HTR-8/SVneo (cell line): ENCODE measurements at regions not wholly inside any gene's neighbourhood (a gene's known extent, or its start where the extent isn't known, plus 50 kb on each side); places are given as distances from the start of the nearest gene placed in this dataset.
A peak's percentile ranks its signal among the peaks of the same experiment; 100 is the strongest.
"Not testable (repeated sequence)": the region's sequence is repeated elsewhere in the genome, so short reads cannot be mapped to it uniquely, and the experiment has no call there.

Experiments
- DNase-seq: peaks from one replicate; pipeline ENCODE4 v3.0.0; 2011; ENCODE audit warnings: low spot score, mixed read lengths; ENCODE audit not compliant: insufficient read length
- FAIRE-seq: peaks from 2 replicates; lab custom pipeline; 2011; peaks lifted over from hg19 to GRCh38; lab: Jason Lieb, UNC

GRCh38 chr16:16552819-16553340 is 173.9 kb downstream of the NPIPA7 start:
- peak; percentile 13 for FAIRE-seq
- DNase-seq: not testable (repeated sequence)

GRCh38 chr16:16559179-16559740 is 180.3 kb downstream of the NPIPA7 start:
- DNase-seq, FAIRE-seq: not testable (repeated sequence)

- FAIRE-seq, DNase-seq: not testable (repeated sequence)
These were observed 182.6 kb downstream of the NPIPA7 start for GRCh38 chr16:16561532-16561931.

- not testable (repeated sequence) for FAIRE-seq, DNase-seq
These were observed 185.0 kb downstream of the NPIPA7 start for GRCh38 chr16:16563962-16564361.

DNA sequence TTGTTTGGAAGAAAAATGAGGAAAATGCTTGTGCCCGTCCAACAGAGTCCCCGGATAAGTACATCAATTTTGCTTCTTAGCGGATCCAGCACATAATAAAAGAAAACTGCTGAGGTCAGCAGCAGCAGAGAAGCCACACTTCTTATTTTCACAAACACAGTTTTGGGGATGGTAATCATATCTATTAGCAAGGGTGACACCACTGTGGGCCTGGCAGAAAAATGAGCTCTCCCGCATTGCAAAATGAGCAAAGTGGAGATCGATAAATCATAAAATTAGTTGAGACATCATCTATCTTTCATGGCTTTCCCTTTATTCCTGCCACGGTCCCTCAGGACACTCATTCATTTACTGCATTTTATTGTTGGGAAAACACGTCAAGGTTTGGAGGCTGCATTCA is 186.4 kb downstream of the NPIPA7 start:
- FAIRE-seq, DNase-seq: not testable (repeated sequence)

GRCh38 chr16:16570055-16570454 is 191.1 kb downstream of the NPIPA7 start:
- FAIRE-seq, DNase-seq: not testable (repeated sequence)

DNA sequence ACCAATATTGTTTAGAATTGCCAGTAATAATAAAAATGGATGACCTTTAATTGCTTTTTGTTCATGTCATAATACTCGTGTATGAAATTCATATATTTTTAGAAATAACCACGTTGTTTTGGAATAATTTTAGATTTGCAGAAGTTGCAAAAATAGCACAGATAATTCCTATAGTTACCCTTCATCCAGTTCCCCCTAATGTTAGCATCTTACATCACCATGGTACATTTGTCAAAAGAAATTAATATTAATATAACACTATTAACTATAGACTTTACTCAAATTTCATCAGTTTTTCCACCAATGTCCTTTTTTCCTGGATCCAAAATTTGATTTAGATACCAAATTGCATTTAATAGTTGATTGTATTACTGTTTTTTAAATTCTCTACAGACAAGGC is 191.9 kb downstream of the NPIPA7 start:
- not testable (repeated sequence) for FAIRE-seq, DNase-seq

GRCh38 chr16:16572130-16572774 is 193.3 kb downstream of the NPIPA7 start:
- FAIRE-seq, DNase-seq: not testable (repeated sequence)

GRCh38 chr16:16577062-16577461 is 198.1 kb downstream of the NPIPA7 start:
- not testable (repeated sequence) for FAIRE-seq, DNase-seq

DNA sequence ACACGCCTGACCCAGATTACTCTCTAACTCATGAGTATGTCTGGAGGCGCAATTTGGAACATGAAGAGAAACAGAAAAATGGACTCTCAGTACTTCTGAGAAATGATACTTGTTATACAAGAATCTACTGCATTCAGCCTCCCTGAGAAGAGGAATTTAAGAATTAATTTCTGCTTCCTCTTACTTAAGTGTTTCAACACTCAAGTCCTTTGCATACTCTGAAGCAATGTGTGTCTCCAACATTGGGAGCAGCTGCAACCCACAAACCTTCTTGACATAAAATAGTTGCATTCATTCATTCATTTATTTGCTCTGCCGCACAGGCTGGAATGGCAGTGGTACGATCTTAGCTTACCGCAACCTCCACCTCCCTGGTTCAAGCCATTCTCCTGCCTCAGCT is 199.8 kb downstream of the NPIPA7 start:
- no peak for FAIRE-seq
- DNase-seq: no peak

GRCh38 chr16:16582916-16583315 is 204.0 kb downstream of the NPIPA7 start:
- not testable (repeated sequence) for DNase-seq, FAIRE-seq

- FAIRE-seq, DNase-seq: not testable (repeated sequence)
These were observed 207.2 kb downstream of the NPIPA7 start for GRCh38 chr16:16586073-16586651.

GRCh38 chr16:16586969-16587368 is 208.0 kb downstream of the NPIPA7 start:
- DNase-seq, FAIRE-seq: not testable (repeated sequence)

GRCh38 chr16:16588436-16588835 is 209.5 kb downstream of the NPIPA7 start:
- not testable (repeated sequence) for DNase-seq, FAIRE-seq

DNA sequence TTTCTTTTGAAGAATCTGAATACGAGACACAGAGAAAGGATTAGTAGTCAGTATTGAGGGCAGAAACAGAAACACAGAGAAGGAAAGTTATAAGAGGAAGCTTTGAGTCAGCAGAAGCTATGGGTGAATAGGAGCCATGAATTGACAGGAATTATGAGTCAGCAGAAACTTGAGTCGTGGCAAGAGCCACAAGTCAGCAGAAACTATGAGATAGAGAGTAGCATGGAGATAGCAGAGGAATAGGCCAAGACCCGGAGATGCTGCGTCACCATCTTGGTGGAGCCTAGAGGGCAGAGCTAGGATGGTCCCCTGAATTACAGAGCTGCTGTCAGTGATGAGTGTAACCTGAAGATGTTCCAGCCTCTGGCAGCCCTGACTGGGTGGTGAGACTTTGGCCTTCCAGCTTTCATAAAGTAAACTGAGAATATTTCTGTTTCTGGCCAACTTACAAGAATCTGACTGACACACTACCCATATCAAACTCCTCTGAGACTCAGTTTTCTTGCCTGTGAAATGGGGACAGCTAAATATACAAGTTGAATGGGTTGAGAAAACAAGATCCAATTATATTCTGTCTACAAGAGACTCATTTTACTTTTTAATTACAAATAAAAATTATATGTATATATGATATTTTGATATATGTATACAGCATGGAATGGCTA is 211.8 kb downstream of the NPIPA7 start:
- FAIRE-seq, DNase-seq: not testable (repeated sequence)

GRCh38 chr16:16593156-16593863 is 214.4 kb downstream of the NPIPA7 start:
- not testable (repeated sequence) for DNase-seq, FAIRE-seq

GRCh38 chr16:16595029-16595718 is 216.2 kb downstream of the NPIPA7 start:
- FAIRE-seq, DNase-seq: not testable (repeated sequence)

DNA sequence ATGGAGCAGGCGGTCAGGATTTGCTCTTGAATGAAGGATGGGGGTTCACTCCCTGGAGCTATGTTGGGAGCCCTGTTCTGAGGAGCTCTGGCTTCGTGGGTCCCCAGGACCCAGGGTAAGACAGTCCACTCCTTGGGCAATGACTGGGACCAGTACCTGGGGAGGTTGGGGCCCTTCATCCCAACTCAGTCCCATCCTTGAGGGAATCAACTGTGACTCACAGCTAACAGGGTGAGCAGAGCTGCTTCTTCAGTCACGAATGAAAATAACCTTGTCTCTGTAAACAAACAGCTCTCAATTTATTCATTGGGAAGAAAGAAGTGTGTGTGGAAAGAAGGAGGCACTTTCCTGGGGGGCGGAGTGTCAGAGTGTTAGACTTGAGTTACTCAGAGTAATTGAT is 222.3 kb downstream of the NPIPA7 start:
- not testable (repeated sequence) for DNase-seq, FAIRE-seq
